H54 (cell line): ENCODE measurements at regions not wholly inside any gene's neighbourhood (a gene's known extent, or its start where the extent isn't known, plus 50 kb on each side); places are given as distances from the start of the nearest gene placed in this dataset.

Experiments used
- DNase-seq: peaks from one replicate; pipeline ENCODE4 v3.0.0; 2011; ENCODE audit warnings: low spot score, mixed read lengths; ENCODE audit not compliant: insufficient read length
- FAIRE-seq: peaks from 3 replicates; lab custom pipeline; 2011; peaks lifted over from hg19 to GRCh38; lab: Jason Lieb, UNC
- POLR2A ChIP-seq: IDR thresholded peaks from 2 replicates; pipeline ENCODE4 v1.6.1; 2011; ENCODE audit warnings: low read depth, mild to moderate bottlenecking, low read length

DNA sequence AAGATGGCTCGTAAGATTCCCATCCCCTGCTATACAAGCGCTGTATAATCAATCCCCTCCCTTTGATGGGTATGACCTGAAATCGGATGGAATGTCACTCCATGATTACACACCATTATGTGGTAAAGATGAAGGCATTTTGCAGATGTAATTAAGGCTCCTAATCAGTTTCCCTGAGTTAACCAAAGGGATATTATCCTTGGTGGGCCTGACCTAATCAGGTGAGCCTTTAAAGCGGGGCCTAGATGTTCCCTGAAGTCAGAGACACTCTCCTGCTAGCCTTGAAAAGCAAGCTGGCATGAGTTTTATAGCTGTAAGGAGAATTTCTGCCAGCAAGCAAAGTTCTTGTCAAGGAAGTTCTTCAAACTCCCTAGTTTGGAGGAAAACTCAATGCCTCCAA, 223.8 kb upstream of the FN1 start:
- DNase-seq (no peak), FAIRE-seq (no peak)
- TF ChIP-seq POLR2A = no peak

DNA sequence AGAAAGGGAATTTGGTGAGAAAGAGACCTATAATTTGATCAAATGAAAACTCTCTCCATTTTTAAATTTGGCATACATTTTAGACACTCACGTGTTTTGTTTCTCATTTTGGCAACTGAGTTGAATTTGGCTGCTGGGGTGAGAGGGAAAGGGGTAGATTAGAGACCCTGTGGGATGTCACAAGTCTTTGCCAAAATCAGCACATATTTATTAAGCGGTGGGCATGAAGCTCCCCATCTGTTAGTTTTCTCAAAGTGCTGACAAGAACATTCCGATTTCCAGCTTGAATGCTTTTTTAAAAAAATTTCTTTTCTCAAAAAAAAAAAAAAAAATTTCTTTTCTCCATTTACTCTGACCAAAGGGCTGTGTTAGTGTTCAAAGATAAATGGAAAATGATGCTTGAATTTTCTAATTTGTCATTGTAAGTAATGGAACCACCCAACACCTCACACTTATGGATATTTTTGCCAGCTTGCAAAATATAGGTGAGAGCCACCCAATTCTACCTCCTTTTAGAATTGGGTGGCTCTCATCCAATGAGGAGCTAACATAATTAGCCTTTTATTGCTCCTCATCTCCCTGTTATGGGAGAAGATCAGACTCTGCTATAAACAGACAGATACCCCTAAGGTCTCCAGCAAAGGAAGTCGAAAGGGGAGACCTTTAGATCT, 222.9 kb upstream of the FN1 start:
- no peak for TF ChIP-seq POLR2A
- DNase-seq = no peak
- FAIRE-seq = no peak

DNA sequence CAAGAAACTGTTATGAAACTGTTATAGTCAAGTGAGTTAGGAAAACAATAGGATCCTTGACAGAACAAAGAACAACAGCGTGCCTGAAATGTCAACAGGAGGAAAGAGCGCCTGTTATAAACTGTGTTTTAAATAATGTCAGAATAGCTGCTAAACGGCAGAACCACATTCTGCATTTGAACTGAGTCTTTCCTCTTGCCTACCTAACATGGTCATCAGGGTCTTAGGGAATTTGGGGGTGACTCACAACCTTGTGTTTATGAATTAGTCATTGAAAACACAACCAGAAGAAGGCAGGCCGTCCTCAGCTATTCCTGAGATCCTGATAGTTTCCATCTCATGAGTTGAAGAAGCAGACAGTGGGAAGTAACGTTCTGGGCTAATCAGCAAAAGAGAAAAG, 222.0 kb upstream of the FN1 start:
- peak; percentile 97 for FAIRE-seq
- TF ChIP-seq POLR2A = no peak
- peak; percentile 34 for DNase-seq

DNA sequence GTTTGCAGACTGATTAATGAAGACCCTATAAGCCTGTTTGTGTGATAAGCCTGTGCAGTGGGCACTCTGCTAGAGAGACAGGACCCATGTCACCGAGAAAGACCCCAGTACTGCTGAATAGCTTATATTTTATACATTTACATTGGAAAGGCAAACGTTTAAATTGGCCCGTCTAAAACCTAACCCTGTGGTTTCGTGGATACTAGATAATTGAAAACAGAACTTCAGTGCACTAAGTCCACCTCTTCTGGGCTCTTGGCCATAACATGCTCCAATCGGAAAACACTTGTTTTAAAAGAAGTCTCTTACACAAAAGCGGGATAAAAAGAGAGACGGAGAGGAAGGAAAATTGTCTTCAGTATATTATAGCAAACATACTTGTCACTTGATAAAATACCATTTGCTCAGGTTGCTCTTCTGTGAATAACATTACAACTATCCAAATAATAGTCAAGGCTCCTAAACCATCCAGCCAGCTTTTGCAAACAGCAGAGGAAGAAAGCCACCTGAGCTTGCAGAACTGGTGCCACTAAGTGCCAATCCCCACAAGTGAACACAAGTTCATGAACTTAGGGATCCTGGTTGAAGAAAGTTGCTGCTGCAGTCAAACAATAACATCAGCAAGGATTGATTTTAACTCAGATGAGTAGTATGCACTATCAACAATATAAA, 218.4 kb upstream of the FN1 start:
- FAIRE-seq (peak; percentile 27), DNase-seq (no peak)
- TF ChIP-seq POLR2A = no peak

DNA sequence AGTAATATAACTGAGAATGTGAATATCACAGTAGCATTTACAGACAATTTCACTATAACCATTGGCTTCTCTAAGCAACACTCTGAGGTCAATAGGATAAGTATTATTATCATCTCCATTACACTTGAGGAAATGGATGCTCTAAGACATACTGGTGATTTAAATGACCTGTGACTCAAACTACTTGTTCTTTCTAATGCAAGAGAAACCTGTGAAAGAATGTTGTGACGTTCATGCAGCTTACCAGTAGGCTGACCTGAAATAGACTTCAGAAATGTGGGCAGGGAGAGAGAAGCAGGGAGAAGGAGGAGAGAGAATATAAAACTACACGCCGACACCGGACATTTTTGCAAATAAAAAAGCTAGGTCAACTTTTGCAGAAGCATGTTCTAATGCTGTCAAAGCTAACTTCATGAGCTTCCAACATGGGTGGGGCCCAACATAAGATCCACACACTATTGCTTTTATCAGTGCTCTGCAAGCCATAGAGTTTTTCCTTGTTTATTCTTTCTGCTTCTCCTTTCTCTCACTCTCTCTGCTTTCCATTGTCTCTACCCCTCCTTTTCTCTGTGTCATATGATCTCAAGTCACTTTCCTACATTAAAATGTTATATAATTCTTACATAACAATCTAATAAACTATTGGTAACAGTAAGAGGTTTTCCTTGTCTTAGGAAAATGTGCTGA, 217.6 kb upstream of the FN1 start:
- no peak for TF ChIP-seq POLR2A
- FAIRE-seq = no peak
- no peak for DNase-seq

DNA sequence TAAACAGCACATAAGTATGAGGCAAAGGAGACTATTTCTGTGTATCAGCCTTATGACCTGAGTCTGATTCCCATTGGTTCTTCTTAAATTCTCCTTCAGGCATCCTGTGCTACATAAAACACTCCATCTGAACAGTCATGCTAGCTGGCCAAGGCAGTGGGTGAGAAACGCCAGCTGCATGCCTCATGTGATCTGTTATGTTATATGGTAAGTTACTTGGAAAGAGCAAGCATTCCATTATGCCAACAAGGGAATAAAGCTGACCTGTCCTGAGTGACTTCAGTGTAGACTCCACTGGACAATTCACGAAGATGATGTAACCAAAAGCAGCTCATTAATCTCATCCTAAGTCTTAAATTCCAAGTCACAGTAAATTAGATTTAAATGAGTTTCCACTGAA, 216.5 kb upstream of the FN1 start:
- no peak for FAIRE-seq

GRCh38 chr2:215651412-215651811, 215.5 kb upstream of the FN1 start:
- FAIRE-seq = no peak
- no peak for DNase-seq
- no peak for TF ChIP-seq POLR2A

More for the DNA sequence above, 216.5 kb upstream of the FN1 start:
- no peak for TF ChIP-seq POLR2A
- DNase-seq = no peak

- DNase-seq (no peak), FAIRE-seq (no peak)
- TF ChIP-seq POLR2A = no peak
Observed at GRCh38 chr2:215644233-215644897, 208.5 kb upstream of the FN1 start.

- FAIRE-seq (no peak), DNase-seq (no peak)
- no peak for TF ChIP-seq POLR2A
Observed at GRCh38 chr2:215638687-215639086, 202.8 kb upstream of the FN1 start.

DNA sequence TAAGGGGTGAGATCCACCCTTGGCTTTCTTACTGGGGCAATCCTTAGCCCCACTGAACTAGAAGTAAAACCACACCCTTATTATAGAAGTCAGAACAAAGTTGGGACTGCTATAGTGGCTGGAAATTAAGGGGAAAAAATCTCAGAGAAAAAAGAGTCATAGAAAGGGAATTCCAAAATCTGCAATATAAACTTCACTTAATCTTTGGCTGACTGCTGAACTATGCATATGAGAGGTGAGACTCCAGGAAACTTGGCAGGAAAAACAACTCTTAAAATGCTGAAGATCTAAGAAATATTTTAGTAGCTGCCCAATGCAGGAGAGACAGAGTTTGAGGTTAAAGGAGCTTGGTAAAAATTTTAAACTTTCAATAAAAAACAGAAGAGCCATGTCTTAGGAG, 201.8 kb upstream of the FN1 start:
- TF ChIP-seq POLR2A = no peak
- FAIRE-seq (no peak), DNase-seq (no peak)

DNA sequence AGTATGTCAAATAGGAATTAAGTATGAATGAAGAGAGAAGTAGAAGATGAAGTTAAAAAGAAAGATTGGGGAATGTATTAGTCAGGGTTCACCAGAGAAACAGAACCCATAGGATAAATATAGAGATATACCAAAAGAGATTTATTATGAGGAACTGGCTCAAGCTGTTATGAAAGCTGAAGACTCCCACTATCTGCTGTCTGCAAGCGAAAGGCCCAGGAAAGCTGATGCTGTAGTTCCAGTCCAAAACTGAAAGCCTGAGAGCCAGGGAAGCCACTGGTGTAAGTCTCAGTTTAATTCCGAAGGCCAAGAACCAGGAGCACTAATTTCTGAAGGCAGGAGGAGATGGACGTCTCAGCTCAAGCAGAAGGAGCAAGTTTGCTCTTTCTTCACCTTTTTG, 200.9 kb upstream of the FN1 start:
- TF ChIP-seq POLR2A = no peak
- FAIRE-seq = no peak
- no peak for DNase-seq

- no peak for TF ChIP-seq POLR2A
- FAIRE-seq (no peak), DNase-seq (no peak)
Observed at GRCh38 chr2:215635788-215636139, 199.9 kb upstream of the FN1 start.

DNA sequence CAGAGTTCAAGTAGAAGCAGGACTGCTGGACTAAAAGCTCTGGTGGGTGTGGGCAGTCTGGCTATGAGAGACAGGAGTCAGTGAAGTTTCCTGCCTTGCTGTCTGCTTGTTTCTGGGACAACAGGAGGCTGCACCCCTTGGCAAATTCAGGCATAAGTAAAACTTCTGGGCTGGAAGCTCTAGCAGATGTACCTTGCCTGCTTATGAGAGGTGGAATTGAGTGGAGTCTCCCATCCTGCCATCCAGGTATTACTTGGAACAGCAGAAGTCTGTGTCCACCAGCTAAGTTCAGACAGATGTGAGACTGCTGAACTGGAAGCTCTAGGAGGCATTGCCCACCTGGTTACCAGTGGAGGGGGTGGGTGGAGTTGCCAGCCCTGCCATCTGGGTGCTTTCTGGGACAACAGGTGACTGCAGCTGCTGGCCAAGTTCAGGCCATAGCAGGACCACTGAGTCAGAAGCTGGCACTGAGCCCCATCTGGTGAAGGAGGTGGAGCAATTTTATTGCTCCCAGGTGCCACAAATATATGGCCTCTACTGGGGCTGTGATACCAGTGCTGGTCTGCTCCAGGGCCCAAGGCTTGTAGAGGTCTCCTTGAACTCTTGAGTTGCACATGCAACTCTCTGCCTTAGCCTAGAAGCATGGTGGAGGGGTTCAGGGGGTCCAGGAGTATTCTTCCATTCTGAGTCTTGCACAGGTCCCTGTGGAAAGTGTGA, 199.4 kb upstream of the FN1 start:
- DNase-seq (no peak), FAIRE-seq (no peak)
- no peak for TF ChIP-seq POLR2A
